Loucy (cell line): ENCODE measurements at regions not wholly inside any gene's neighbourhood (a gene's known extent, or its start where the extent isn't known, plus 50 kb on each side); places are given as distances from the start of the nearest gene placed in this dataset.

Source experiments
- EZH2phosphoT487 ChIP-seq: fragments of 200-600 bp; IDR thresholded peaks from 2 replicates; pipeline ENCODE4 v1.6.1; 2018; ENCODE audit warnings: antibody characterized with exemption, mild to moderate bottlenecking, moderate library complexity, borderline replicate concordance
- TF ChIP-seq, protein P1 (sequence below): fragments of 200-600 bp; sonication (generic); conservative IDR thresholded peaks from 2 replicates; pipeline ENCODE4 v1.5.1; 2014; ENCODE audit warnings: mild to moderate bottlenecking, antibody characterized with exemption, low read length

DNA sequence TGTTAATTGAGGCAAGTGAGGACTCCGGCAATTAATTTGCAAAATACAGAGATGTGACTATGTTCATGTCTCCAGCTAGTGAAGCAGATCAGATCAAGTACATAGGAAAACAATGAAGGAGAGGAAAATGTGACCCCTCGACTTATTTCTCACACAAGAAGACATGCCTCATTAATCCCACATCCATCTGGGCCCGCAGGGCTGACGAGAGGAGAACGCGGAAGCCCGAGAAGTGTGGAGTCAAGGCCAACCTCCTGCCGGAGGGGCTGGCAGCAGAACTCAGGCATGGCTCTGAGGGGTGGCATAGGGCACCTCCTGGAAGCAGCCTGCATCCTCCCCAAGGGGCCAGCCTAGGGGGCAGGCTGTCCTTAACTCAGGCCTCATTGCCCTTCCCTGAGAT, 54.4 kb downstream of the ZNF503 start:
- TF ChIP-seq, protein P1, sequence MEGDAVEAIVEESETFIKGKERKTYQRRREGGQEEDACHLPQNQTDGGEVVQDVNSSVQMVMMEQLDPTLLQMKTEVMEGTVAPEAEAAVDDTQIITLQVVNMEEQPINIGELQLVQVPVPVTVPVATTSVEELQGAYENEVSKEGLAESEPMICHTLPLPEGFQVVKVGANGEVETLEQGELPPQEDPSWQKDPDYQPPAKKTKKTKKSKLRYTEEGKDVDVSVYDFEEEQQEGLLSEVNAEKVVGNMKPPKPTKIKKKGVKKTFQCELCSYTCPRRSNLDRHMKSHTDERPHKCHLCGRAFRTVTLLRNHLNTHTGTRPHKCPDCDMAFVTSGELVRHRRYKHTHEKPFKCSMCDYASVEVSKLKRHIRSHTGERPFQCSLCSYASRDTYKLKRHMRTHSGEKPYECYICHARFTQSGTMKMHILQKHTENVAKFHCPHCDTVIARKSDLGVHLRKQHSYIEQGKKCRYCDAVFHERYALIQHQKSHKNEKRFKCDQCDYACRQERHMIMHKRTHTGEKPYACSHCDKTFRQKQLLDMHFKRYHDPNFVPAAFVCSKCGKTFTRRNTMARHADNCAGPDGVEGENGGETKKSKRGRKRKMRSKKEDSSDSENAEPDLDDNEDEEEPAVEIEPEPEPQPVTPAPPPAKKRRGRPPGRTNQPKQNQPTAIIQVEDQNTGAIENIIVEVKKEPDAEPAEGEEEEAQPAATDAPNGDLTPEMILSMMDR, result no peak
- no peak for TF ChIP-seq EZH2phosphoT487
